Esophagus (tissue), 2 donors: ENCODE measurements at regions not wholly inside any gene's neighbourhood (a gene's known extent, or its start where the extent isn't known, plus 50 kb on each side); places are given as distances from the start of the nearest gene placed in this dataset.

Source experiments
- H3K27ac ChIP-seq, 2 donors: one replicate each; pipeline ENCODE4 v1.5.1; 2013; ENCODE audit warnings: low read depth in 2 of 2, mild to moderate bottlenecking in 2 of 2, inconsistent platforms in 1 of 2, low read length in 1 of 2, moderate library complexity in 1 of 2
- H3K27me3 ChIP-seq, 2 donors: one replicate each; pipeline ENCODE4 v1.6.1; 2013; ENCODE audit warnings: low read length in 2 of 2, control low read depth in 1 of 2, mild to moderate bottlenecking in 1 of 2; ENCODE audit not compliant: insufficient read depth in 2 of 2, control insufficient read depth in 1 of 2
- H3K36me3 ChIP-seq, 2 donors: one replicate each; pipeline ENCODE4 v1.6.1; 2013; ENCODE audit warnings: low read length in 1 of 2; ENCODE audit not compliant: control insufficient read depth in 2 of 2, insufficient read depth in 2 of 2
- H3K4me1 ChIP-seq, 2 donors: one replicate each; pipeline ENCODE4 v1.6.1; 2013; ENCODE audit warnings: low read length in 1 of 2; ENCODE audit not compliant: control insufficient read depth in 2 of 2, insufficient read depth in 2 of 2
- H3K4me3 ChIP-seq, 2 donors: one replicate each; pipeline ENCODE4 v1.5.1; 2013; ENCODE audit warnings: low read length in 2 of 2, mild to moderate bottlenecking in 2 of 2, low read depth in 1 of 2, moderate library complexity in 1 of 2
- H3K9me3 ChIP-seq, 2 donors: one replicate each; pipeline ENCODE4 v1.6.1; 2013; ENCODE audit warnings: mild to moderate bottlenecking in 2 of 2, low read depth in 1 of 2, low read length in 1 of 2, moderate library complexity in 1 of 2; ENCODE audit not compliant: control insufficient read depth in 2 of 2, insufficient read depth in 1 of 2
- WGBS, 2 donors: extraction: QIAGEN DNeasy Blood & Tissue Kit; methylation state at CpG; one replicate each; pipeline ENCODE4 v1.1.7; 2013; 5-methylcytosine and 5-hydroxymethylcytosine counted together
- donor health status: healthy with polysubstance abuse.
- donor health status: Bipolar disorder and iron deficiency.

DNA sequence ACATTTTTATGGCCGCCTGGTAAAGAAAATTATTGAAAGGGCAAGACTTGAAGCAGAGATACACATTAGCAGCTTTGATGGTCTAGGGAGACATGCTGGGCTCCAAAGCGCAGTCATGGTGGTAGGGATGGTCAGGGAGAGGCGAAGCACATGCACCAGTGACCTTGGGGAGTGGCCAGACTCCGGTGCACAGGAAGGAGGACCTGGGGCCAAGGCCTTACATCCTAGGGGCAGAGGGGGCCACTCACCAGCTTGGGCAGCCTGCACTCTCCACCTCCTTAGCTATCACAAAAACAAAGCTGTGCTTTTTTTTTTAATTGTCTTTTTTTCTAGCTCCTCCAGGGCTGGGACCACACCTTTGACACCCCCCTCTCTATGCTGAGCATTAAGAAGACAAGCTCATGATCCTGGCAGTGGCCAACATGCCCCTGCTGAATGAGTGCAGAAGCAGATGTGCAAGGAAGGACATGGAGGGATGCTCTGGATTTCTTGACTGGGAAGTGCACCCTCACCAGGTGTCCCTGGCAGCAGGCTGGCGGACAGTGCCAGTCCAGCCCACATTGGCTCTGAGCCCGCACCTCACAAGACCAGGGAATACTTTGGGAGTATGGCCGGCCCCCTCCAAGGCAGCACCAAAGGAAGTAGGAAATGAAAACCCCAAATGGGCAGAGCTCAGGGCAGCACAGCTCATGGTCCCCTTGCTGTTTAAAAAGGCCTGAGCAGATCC lies 619.9 kb downstream of the TBC1D22A start:
- Histone ChIP-seq H3K36me3 (no peaks in the 10 kb centered on the region), H3K27me3 (no peaks in the 10 kb centered on the region), H3K27ac (no peak overlapping the region), H3K4me1 (no peaks in the 10 kb centered on the region), H3K9me3 (no peaks in the 10 kb centered on the region), H3K4me3 (no peak overlapping the region)
- 77 to 81% methylated on average over 7 of the region's 7 CpGs for WGBS, 2 donors

DNA sequence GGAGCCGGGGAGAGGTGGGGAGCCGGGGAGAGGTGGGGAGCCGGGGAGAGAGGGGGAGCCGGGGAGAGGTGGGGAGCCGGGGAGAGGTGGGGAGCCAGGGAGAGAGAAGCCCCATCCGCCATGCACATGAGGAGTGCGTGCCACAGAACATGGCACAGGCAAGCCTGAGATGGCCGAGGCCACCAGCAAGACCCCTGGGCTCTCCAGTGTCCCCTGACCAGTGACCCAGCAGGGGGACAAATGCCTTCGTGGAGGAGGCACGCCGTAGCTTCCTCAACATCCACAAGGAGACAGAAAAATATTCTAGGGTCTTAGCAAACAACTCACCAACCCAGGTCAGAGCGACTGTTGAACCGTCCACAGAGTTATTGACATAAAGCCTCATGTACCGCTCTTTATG lies 618.8 kb downstream of the TBC1D22A start:
- 84 to 89% methylated on average over 9 to 14 of the region's 14 CpGs for WGBS, 2 donors
- Histone ChIP-seq H3K4me3 (no peak overlapping the region), H3K36me3 (no peaks in the 10 kb centered on the region), H3K27ac (no peak overlapping the region), H3K27me3 (no peaks in the 10 kb centered on the region), H3K4me1 (no peaks in the 10 kb centered on the region), H3K9me3 (no peaks in the 10 kb centered on the region)

- no peaks in the 10 kb centered on the region for H3K27me3 ChIP-seq
Measured at GRCh38 chr22:47380692-47381091, 618.2 kb downstream of the TBC1D22A start.

DNA sequence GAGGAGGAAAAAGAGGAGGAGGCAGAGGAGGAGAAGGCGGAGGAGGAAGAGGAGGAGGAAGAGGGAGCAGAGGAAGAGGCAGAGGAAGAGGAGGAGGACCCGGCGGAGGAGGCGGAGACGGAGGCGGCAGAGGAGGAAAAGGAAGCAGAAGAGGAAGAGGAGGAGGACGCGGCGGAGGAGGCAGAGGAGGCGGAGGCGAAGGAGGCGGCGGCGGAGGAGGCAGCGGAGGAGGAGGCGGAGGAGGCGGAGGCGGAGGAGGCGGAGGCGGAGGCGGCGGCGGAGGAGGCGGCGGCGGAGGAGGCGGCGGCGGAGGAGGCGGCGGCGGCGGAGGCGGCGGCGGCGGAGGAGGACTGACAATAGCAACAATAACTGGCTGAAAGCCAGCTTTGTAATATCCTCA lies 616.6 kb downstream of the TBC1D22A start:
- Histone ChIP-seq H3K27me3 (no peaks in the 10 kb centered on the region), H3K9me3 (no peaks in the 10 kb centered on the region), H3K4me1 (no peaks in the 10 kb centered on the region), H3K27ac (no peak overlapping the region), H3K36me3 (no peaks in the 10 kb centered on the region), H3K4me3 (no peak overlapping the region)
- WGBS, 2 donors: 86 to 96% methylated on average over 11 to 27 of the region's 37 CpGs

More at GRCh38 chr22:47380692-47381091, 618.2 kb downstream of the TBC1D22A start:
- 79 to 83% methylated on average over 5 of the region's 5 CpGs for WGBS, 2 donors
- H3K4me3 ChIP-seq: no peak overlapping the region
- H3K27ac ChIP-seq: no peak overlapping the region
- H3K36me3 ChIP-seq: no peaks in the 10 kb centered on the region
- no peaks in the 10 kb centered on the region for H3K9me3 ChIP-seq
- H3K4me1 ChIP-seq: no peaks in the 10 kb centered on the region

DNA sequence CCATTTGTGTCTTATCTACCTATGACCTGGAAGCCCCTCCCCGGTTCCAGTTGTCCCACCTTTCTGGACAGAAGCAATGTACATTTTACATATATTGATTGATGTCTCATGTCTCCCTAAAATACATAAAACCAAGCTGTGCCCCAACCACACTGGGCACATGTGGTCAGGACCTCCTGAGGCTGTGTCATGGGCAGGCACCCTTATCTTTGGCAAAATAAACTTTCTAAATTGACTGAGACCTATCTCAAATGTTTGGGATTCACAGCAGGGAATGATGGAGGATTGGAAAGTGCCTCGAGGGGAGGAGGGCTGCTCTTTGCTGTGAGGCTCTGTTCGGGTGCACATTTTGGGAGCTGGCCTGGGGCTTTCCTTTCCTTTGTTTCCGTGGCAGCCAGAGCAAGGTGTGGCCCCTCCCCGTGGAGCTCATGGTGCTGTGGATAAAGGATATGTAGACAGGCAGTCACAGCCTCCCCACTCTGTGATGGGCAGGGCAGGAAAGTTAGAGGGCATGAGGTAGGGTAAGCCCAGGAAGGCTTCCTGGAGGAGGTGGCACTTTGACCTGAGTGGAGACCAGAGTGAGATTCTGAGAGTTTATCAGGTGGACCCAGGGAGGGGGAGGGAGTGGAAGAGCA lies 615.6 kb downstream of the TBC1D22A start:
- H3K27me3 ChIP-seq: no peaks in the 10 kb centered on the region

GRCh38 chr22:47376901-47377505 lies 614.6 kb downstream of the TBC1D22A start:
- Histone ChIP-seq H3K27ac (no peak overlapping the region), H3K9me3 (no peaks in the 10 kb centered on the region), H3K4me3 (no peak overlapping the region), H3K4me1 (no peaks in the 10 kb centered on the region), H3K36me3 (no peaks in the 10 kb centered on the region), H3K27me3 (no peaks in the 10 kb centered on the region)
- WGBS, 2 donors: 60 to 69% methylated on average over 11 of the region's 11 CpGs

More for the DNA sequence above, 615.6 kb downstream of the TBC1D22A start:
- no peak overlapping the region for H3K4me3 ChIP-seq
- H3K4me1 ChIP-seq: no peaks in the 10 kb centered on the region
- no peak overlapping the region for H3K27ac ChIP-seq
- no peaks in the 10 kb centered on the region for H3K9me3 ChIP-seq
- 61 to 63% methylated on average over 5 of the region's 5 CpGs for WGBS, 2 donors
- no peaks in the 10 kb centered on the region for H3K36me3 ChIP-seq

- no peak overlapping the region for H3K27ac ChIP-seq
- H3K4me3 ChIP-seq: no peak overlapping the region
- H3K4me1 ChIP-seq: no peaks in the 10 kb centered on the region
- no peaks in the 10 kb centered on the region for H3K36me3 ChIP-seq
- 85% methylated on average over 7 of the region's 7 CpGs for WGBS, 2 donors
- no peaks in the 10 kb centered on the region for H3K9me3 ChIP-seq
- no peaks in the 10 kb centered on the region for H3K27me3 ChIP-seq
Measured at GRCh38 chr22:47376322-47376700, 613.9 kb downstream of the TBC1D22A start.

DNA sequence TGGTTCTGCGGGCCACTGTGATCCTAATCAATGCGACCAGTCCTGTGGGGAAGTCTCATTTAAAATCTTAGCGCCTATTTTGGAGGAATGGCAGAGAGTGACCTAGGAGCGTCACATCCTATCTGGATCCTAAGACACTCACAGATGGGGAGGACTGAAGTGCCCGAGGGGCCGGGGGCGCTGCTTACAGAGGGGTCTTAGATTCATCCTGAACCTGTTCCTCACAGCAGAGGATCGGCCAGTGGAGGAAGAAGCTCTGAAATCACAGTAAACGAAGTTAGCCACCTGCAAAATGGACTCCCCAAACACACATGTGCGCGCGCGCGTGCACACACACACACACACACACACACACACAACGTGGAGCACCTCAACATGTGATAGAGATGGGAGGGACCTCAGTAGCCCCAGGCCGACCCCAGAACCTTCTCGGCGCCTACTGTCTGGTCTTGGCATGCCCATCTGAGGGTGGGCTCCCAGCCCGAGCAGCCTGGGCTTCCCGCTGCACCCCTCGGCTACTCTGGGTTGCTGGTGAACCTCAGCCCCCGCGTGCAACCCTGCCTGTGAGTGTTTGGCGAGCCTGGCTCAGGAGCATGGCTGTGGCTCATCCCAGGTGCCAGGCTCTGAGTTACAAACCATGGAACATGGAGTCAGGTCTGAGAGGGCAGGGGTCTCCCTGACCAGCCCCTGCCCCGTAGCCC lies 613.3 kb downstream of the TBC1D22A start:
- Histone ChIP-seq H3K9me3 (no peaks in the 10 kb centered on the region), H3K4me1 (peaks cover 0 to 1% of the 10 kb centered on the region in 2 donors), H3K4me3 (no peak overlapping the region), H3K27me3 (no peaks in the 10 kb centered on the region), H3K36me3 (no peaks in the 10 kb centered on the region), H3K27ac (no peak overlapping the region)
- WGBS, 2 donors: 72 to 80% methylated on average over 25 of the region's 25 CpGs

GRCh38 chr22:47374901-47375575 lies 612.6 kb downstream of the TBC1D22A start:
- H3K27ac ChIP-seq: no peak overlapping the region
- H3K4me3 ChIP-seq: no peak overlapping the region
- H3K4me1 ChIP-seq: peaks cover 0 to 6% of the 10 kb centered on the region in 2 donors
- no peaks in the 10 kb centered on the region for H3K27me3 ChIP-seq
- 75 to 76% methylated on average over 18 of the region's 18 CpGs for WGBS, 2 donors
- H3K36me3 ChIP-seq: no peaks in the 10 kb centered on the region
- no peaks in the 10 kb centered on the region for H3K9me3 ChIP-seq
